ENCODE measurements at regions not wholly inside any gene's neighbourhood (a gene's known extent, or its start where the extent isn't known, plus 50 kb on each side); places are given as distances from the start of the nearest gene placed in this dataset.

DNA sequence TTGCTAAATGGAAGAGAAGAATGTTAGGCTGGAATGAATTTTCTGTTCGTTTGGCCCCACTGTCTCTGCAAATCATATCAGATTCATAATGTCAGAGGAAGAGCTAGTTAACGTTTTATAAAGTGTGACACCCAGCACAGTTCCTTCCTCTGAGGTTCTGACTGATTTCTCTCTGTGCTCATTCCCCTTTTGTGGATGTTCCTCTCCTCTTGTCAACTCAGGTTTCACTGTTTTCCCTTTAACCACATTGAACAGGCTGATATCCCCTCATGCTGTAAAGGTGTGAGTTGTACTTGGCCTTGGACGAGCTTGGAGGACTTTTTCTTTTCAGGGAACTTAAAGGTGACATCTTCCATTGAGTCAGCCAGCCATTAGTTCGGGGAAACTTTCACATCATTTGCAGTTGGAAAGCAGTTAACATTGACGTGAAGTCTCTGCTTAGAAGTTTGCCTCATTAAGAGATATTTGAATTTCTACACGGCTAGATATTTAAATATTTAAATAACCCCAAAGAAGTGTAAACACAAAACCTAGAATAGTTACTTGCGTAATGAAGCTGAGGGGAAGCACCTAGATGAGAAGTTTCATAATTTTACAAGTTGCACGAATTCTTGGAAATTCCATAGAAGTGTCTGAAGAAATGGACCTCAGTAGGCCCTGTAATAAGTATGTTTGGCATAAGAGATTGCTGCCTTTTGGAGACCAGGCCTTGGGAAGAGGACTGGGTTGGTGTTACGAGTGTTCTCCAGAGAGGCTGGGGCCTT lies 101.5 kb upstream of the EGR2 start:
- no peak overlapping the region for H3K27ac ChIP-seq (ENCODE audit: low read depth, low read length)
- ChIA-PET POLR2A (no interaction called here), RAD21 (ENCODE audit: low non-redundant PET in 1 of 2, low total read pairs in 2 of 2, uncharacterized antibody in 2 of 2, unreplicated experiment in 2 of 2) (no interaction called here), CTCF (no interaction called here)
- H4K20me1 ChIP-seq (ENCODE audit: insufficient read depth), result no peaks in the 10 kb centered on the region
- no peak overlapping the region for H3K4me3 ChIP-seq (replicated peaks in 1 of 2; ENCODE audit: low read depth in 1 of 2, low read length in 2 of 2)
- no TSS peak for BruUV-seq (replicated peaks)
- H3K9ac ChIP-seq (ENCODE audit: low read length), result no peak overlapping the region
- no peaks in the 10 kb centered on the region for H3K9me3 ChIP-seq (ENCODE audit: control insufficient read depth in 1 of 2, insufficient read depth in 1 of 2, low read depth in 1 of 2, low read length in 2 of 2)
- ATAC-seq, result no peak
- H3K9me2 ChIP-seq (ENCODE audit: insufficient read depth), result no peaks in the 10 kb centered on the region
- intact Hi-C loops (cut with micrococcal nuclease), result no loop called here
- no peak overlapping the region for H3K4me2 ChIP-seq (ENCODE audit: low read length)
- H2AFZ ChIP-seq (ENCODE audit: low read depth, low read length, poor library complexity, severe bottlenecking), result no peak overlapping the region
- peaks cover 0 to 5% of the 10 kb centered on the region in 2 experiments; a peak in 1 of 4 replicates for H3K4me1 ChIP-seq (ENCODE audit: control insufficient read depth in 1 of 2, insufficient read depth in 2 of 2, low read length in 2 of 2)
- H3K27me3 ChIP-seq (ENCODE audit: insufficient read depth, low read length), result no peaks in the 10 kb centered on the region
- H3K36me3 ChIP-seq (ENCODE audit: control insufficient read depth in 1 of 2, insufficient read depth in 2 of 2, low read length in 2 of 2), result no peaks in the 10 kb centered on the region
- DNase-seq (ENCODE audit: low read depth, low spot score), result no peak
- H3K79me2 ChIP-seq (ENCODE audit: insufficient read depth, low read length), result no peaks in the 10 kb centered on the region
- no peak for TF ChIP-seq JUND (IDR thresholded peaks at IDR 0.05)
- TF ChIP-seq YY1 (IDR thresholded peaks at IDR 0.05; ENCODE audit: extremely low read depth, insufficient replicate concordance, low read depth, low read length), result no peak
- no peak for TF ChIP-seq SIN3A (IDR thresholded peaks at IDR 0.05; ENCODE audit: low read depth)
- TF ChIP-seq ZFX (IDR thresholded peaks at IDR 0.05), result no peak
- no peak for TF ChIP-seq SRF (IDR thresholded peaks at IDR 0.05; ENCODE audit: low read depth)
- no peak for TF ChIP-seq EZH2 (IDR thresholded peaks at IDR 0.05)
- no peak for TF ChIP-seq EZH2phosphoT487 (IDR thresholded peaks at IDR 0.05; ENCODE audit: borderline replicate concordance)
- TF ChIP-seq, protein P1, sequence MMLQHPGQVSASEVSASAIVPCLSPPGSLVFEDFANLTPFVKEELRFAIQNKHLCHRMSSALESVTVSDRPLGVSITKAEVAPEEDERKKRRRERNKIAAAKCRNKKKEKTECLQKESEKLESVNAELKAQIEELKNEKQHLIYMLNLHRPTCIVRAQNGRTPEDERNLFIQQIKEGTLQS (IDR thresholded peaks at IDR 0.05), result no peak
- TF ChIP-seq CBX3 (IDR thresholded peaks at IDR 0.05; ENCODE audit: low read depth), result no peak

DNA sequence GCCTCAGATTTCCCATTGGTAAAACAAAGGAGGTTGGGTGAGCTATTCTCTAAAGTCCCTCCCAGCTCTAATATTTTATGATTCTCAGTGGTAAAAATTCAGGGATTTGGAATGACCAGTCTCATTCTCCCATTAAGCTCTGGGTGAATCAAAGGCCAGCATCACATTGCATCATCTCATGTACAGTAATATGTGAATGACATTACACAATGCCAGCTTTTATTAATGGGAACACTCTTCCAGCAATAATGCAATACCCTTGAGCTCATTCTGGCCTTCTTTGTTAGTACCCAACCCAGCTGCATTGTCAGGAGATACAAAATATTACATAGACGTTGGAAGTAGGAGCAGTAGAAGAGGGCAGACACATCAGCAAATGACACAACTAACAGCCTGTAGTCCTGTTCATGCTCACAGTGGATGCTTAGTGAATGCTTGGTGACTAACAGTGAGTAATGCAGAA lies 100.0 kb upstream of the EGR2 start:
- POLR2A ChIA-PET, result no interaction called here
- H3K79me2 ChIP-seq (ENCODE audit: insufficient read depth, low read length), result no peaks in the 10 kb centered on the region
- no peak overlapping the region for H3K4me2 ChIP-seq (ENCODE audit: low read length)

More for the DNA sequence above, 100.0 kb upstream of the EGR2 start:
- Histone ChIP-seq H3K4me1 (ENCODE audit: control insufficient read depth in 1 of 2, insufficient read depth in 2 of 2, low read length in 2 of 2) (peaks cover 0 to 5% of the 10 kb centered on the region in 2 experiments; a peak in 1 of 4 replicates), H3K36me3 (ENCODE audit: control insufficient read depth in 1 of 2, insufficient read depth in 2 of 2, low read length in 2 of 2) (no peaks in the 10 kb centered on the region), H3K9ac (ENCODE audit: low read length) (no peak overlapping the region), H3K9me2 (ENCODE audit: insufficient read depth) (no peaks in the 10 kb centered on the region), H3K27me3 (ENCODE audit: insufficient read depth, low read length) (no peaks in the 10 kb centered on the region), H3K27ac (ENCODE audit: low read depth, low read length) (no peak overlapping the region), H3K4me3 (replicated peaks in 1 of 2; ENCODE audit: low read depth in 1 of 2, low read length in 2 of 2) (no peak overlapping the region), H3K9me3 (ENCODE audit: control insufficient read depth in 1 of 2, insufficient read depth in 1 of 2, low read depth in 1 of 2, low read length in 2 of 2) (no peaks in the 10 kb centered on the region), H4K20me1 (ENCODE audit: insufficient read depth) (no peaks in the 10 kb centered on the region), H2AFZ (ENCODE audit: low read depth, low read length, poor library complexity, severe bottlenecking) (no peak overlapping the region)
- no TSS peak for BruUV-seq (replicated peaks)
- intact Hi-C loops (cut with micrococcal nuclease), result no loop called here
- DNase-seq (ENCODE audit: low read depth, low spot score) (no peak), ATAC-seq (no peak)
- ChIA-PET RAD21 (ENCODE audit: low non-redundant PET in 1 of 2, low total read pairs in 2 of 2, uncharacterized antibody in 2 of 2, unreplicated experiment in 2 of 2) (no interaction called here), CTCF (no interaction called here)
- TF ChIP-seq, protein P2, sequence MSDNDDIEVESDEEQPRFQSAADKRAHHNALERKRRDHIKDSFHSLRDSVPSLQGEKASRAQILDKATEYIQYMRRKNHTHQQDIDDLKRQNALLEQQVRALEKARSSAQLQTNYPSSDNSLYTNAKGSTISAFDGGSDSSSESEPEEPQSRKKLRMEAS (IDR thresholded peaks at IDR 0.05), result no peak
- TF ChIP-seq CEBPB (IDR thresholded peaks at IDR 0.05; ENCODE audit: low read depth), result peak; percentile 65
- no peak for TF ChIP-seq ZFX (IDR thresholded peaks at IDR 0.05)
- no peak for TF ChIP-seq RAD21 (IDR thresholded peaks at IDR 0.05; ENCODE audit: low read depth)
- no peak for TF ChIP-seq EGR1 (IDR thresholded peaks at IDR 0.05; ENCODE audit: low read depth)
- TF ChIP-seq FOSL1 (IDR thresholded peaks at IDR 0.05; ENCODE audit: low read depth), result peak; percentile 28
- TF ChIP-seq, protein P3, sequence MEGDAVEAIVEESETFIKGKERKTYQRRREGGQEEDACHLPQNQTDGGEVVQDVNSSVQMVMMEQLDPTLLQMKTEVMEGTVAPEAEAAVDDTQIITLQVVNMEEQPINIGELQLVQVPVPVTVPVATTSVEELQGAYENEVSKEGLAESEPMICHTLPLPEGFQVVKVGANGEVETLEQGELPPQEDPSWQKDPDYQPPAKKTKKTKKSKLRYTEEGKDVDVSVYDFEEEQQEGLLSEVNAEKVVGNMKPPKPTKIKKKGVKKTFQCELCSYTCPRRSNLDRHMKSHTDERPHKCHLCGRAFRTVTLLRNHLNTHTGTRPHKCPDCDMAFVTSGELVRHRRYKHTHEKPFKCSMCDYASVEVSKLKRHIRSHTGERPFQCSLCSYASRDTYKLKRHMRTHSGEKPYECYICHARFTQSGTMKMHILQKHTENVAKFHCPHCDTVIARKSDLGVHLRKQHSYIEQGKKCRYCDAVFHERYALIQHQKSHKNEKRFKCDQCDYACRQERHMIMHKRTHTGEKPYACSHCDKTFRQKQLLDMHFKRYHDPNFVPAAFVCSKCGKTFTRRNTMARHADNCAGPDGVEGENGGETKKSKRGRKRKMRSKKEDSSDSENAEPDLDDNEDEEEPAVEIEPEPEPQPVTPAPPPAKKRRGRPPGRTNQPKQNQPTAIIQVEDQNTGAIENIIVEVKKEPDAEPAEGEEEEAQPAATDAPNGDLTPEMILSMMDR (IDR thresholded peaks at IDR 0.05 in 2 of 3, conservative IDR thresholded peaks at IDR 0.05 in 1 of 3; ENCODE audit: borderline replicate concordance in 1 of 3, insufficient read depth in 1 of 3, low read depth in 2 of 3, low read length in 2 of 3), result no peak

Data from HCT116 (cell line).